HL-60 (cell line): ENCODE measurements at regions not wholly inside any gene's neighbourhood (a gene's known extent, or its start where the extent isn't known, plus 50 kb on each side); places are given as distances from the start of the nearest gene placed in this dataset.

Source experiments
- DNase-seq, 2 experiments: peaks; one replicate each; pipeline ENCODE4 v3.0.0-alpha.2; 2010 to 2020; ENCODE audit warnings: low read depth in 1 of 2, low spot score in 1 of 2
- H3K27ac ChIP-seq: fragments of 250-450 bp; sonication (Bioruptor Pico); replicated peaks from 2 replicates; pipeline ENCODE4 v1.5.1; 2020; ENCODE audit warnings: mild to moderate bottlenecking, moderate library complexity
- H3K27me3 ChIP-seq: fragments of 250-450 bp; sonication (Bioruptor Pico); 2 replicates; pipeline ENCODE4 v1.5.1; 2021; ENCODE audit warnings: mild to moderate bottlenecking, moderate library complexity; ENCODE audit not compliant: insufficient read depth, poor library complexity, severe bottlenecking
- H3K4me3 ChIP-seq: replicated peaks from 2 replicates; pipeline ENCODE4 v1.5.1; 2011; ENCODE audit warnings: mild to moderate bottlenecking, control low read depth, low read length; ENCODE audit not compliant: insufficient read depth
- GABPA ChIP-seq: IDR thresholded peaks from 2 replicates; pipeline ENCODE4 v1.6.1; 2012; ENCODE audit warnings: low read depth
- POLR2AphosphoS5 ChIP-seq: IDR thresholded peaks from 2 replicates; pipeline ENCODE4 v1.6.1; 2012; ENCODE audit warnings: low read depth
- SPI1 ChIP-seq: IDR thresholded peaks from 2 replicates; pipeline ENCODE4 v1.6.1; 2012; ENCODE audit warnings: low read depth, mild to moderate bottlenecking, borderline replicate concordance
- TF ChIP-seq, protein P1 (sequence below): IDR thresholded peaks from one replicate; pipeline ENCODE4 v1.5.1; 2011; ENCODE audit warnings: low read length, control low read depth, inconsistent platforms; ENCODE audit not compliant: insufficient read depth
- TF ChIP-seq, protein P2 (sequence below): IDR thresholded peaks from 2 replicates; pipeline ENCODE4 v1.6.1; 2012; ENCODE audit warnings: low read depth; ENCODE audit not compliant: insufficient replicate concordance

DNA sequence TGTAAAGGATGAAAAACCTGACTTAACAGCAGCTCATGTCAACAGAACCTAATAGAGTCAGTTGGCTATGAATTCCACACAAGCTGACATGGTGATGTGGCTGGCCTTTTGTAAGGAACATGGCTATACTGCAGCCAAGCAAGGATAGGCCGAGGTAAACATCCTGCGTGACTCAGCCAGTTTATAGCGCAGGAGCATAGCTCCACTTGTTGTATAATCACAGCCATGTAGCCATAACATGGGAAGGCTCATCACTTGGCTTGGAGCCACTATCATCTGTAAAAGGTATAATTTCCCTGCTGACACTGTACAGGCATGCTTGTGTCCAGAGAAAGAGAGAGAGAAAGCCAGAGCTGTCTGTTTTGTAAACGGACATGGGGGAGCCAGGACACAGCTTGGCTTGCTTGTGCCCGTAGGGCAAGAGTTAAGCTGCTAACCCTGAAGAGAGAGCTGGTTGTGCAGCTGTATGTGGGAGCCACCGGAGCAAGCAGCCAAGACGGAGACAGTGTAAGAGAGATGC, 104.4 kb upstream of the PLET1 start:
- Histone ChIP-seq H3K4me3 (no peak overlapping the region), H3K27me3 (no peaks in the 10 kb centered on the region), H3K27ac (no peak overlapping the region)
- DNase-seq, result no peak
- TF ChIP-seq GABPA (no peak), SPI1 (no peak), POLR2AphosphoS5 (no peak)
- TF ChIP-seq, protein P1, sequence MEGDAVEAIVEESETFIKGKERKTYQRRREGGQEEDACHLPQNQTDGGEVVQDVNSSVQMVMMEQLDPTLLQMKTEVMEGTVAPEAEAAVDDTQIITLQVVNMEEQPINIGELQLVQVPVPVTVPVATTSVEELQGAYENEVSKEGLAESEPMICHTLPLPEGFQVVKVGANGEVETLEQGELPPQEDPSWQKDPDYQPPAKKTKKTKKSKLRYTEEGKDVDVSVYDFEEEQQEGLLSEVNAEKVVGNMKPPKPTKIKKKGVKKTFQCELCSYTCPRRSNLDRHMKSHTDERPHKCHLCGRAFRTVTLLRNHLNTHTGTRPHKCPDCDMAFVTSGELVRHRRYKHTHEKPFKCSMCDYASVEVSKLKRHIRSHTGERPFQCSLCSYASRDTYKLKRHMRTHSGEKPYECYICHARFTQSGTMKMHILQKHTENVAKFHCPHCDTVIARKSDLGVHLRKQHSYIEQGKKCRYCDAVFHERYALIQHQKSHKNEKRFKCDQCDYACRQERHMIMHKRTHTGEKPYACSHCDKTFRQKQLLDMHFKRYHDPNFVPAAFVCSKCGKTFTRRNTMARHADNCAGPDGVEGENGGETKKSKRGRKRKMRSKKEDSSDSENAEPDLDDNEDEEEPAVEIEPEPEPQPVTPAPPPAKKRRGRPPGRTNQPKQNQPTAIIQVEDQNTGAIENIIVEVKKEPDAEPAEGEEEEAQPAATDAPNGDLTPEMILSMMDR, result no peak
- TF ChIP-seq, protein P2, sequence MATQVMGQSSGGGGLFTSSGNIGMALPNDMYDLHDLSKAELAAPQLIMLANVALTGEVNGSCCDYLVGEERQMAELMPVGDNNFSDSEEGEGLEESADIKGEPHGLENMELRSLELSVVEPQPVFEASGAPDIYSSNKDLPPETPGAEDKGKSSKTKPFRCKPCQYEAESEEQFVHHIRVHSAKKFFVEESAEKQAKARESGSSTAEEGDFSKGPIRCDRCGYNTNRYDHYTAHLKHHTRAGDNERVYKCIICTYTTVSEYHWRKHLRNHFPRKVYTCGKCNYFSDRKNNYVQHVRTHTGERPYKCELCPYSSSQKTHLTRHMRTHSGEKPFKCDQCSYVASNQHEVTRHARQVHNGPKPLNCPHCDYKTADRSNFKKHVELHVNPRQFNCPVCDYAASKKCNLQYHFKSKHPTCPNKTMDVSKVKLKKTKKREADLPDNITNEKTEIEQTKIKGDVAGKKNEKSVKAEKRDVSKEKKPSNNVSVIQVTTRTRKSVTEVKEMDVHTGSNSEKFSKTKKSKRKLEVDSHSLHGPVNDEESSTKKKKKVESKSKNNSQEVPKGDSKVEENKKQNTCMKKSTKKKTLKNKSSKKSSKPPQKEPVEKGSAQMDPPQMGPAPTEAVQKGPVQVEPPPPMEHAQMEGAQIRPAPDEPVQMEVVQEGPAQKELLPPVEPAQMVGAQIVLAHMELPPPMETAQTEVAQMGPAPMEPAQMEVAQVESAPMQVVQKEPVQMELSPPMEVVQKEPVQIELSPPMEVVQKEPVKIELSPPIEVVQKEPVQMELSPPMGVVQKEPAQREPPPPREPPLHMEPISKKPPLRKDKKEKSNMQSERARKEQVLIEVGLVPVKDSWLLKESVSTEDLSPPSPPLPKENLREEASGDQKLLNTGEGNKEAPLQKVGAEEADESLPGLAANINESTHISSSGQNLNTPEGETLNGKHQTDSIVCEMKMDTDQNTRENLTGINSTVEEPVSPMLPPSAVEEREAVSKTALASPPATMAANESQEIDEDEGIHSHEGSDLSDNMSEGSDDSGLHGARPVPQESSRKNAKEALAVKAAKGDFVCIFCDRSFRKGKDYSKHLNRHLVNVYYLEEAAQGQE, result no peak

DNA sequence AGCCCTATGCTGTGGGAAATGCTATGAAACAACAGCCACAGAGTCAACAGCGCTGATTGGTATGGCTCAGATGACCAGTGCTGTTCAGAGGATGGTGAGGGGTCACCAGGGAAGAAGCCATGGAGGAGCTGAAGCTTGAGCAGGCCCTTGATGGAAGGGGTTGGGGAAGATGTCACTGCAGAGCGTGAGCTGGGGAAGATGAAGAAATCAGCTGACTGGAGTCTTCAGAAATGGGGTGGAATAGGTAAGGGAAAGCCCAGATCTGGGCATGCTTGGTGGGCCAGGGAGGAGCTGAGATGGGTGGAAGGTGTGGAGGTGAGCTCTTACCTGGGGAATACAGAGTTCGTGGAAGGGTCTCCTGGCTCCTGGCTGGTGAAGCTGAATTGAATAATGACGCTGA, 105.4 kb upstream of the PLET1 start:
- no peak for TF ChIP-seq POLR2AphosphoS5
- TF ChIP-seq, protein P1, result no peak
- no peak for TF ChIP-seq GABPA
- TF ChIP-seq, protein P2, result no peak
- TF ChIP-seq SPI1, result no peak
- H3K27me3 ChIP-seq, result no peaks in the 10 kb centered on the region

DNA sequence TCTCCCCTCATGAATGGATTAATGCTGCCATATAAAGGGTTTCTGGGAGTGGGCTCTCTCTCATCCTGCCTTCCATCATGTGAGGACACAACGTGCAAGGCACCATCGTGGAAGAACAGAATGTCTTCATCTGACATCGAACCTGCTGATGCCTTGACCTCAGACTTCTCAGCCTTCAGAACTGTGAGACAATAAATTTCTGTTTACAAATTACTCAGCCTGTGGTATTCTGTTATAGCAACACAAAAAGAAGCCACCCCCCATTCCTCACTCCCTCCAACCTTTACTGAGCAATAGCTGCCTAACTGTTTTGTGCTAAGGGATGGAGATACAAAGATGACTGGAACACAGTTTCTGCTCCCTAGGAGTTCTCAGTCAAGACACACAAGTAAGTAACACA, 106.1 kb upstream of the PLET1 start:
- no peak for DNase-seq
- no peaks in the 10 kb centered on the region for H3K27me3 ChIP-seq
- no peak overlapping the region for H3K4me3 ChIP-seq
- TF ChIP-seq POLR2AphosphoS5 (no peak), SPI1 (no peak), GABPA (no peak)
- TF ChIP-seq, protein P2, result no peak
- TF ChIP-seq, protein P1, result no peak
- no peak overlapping the region for H3K27ac ChIP-seq

More for the DNA sequence above, 105.4 kb upstream of the PLET1 start:
- no peak overlapping the region for H3K4me3 ChIP-seq
- DNase-seq, result no peak
- H3K27ac ChIP-seq, result no peak overlapping the region
